Heart left ventricle (tissue), 13 donors: ENCODE measurements at regions not wholly inside any gene's neighbourhood (a gene's known extent, or its start where the extent isn't known, plus 50 kb on each side); places are given as distances from the start of the nearest gene placed in this dataset.

Source experiments
- POLR2A ChIP-seq, 2 donors: fragments of 450-650 bp; IDR thresholded peaks; one replicate each; pipeline ENCODE4 v1.6.1; 2017; ENCODE audit warnings: antibody characterized with exemption in 2 of 2, mild to moderate bottlenecking in 2 of 2, moderate library complexity in 2 of 2
- TF ChIP-seq, protein P1 (sequence below), 12 donors: fragments of 200-600 bp; sonication (generic) in 4 of 12; IDR thresholded peaks; one replicate each; pipeline versions ENCODE4 v1.5.0 to v1.8.0; 2018 to 2022; ENCODE audit warnings: antibody characterized with exemption in 12 of 12, mild to moderate bottlenecking in 5 of 12
- donor health status: ischemic (EF 13 %, LVEDD 7.1; RV severe dilation, severe dysfunction).
- donor health status: DM: no; HTN: yes; CAD: no.
- donor health status: DM: no; HTN: no; CAD: no.
- donor health status: ischemic (EF 25% LVEDD 6.9; RV normal size, moderate dysfunction).
- donor health status: ischemic (EF 25% LVEDD 5.7; RV mildly dilated, moderate dysfunction).
- donor health status: ischemic (EF 35%, LVEDD 5.7; RV mildly dilated, moderate dysfunction).
- donor health status: nonischemic (EF 11% LVEDD 7.7; RV severe dilation, severe dysfunction).
- donor health status: DM: yes; HTN: yes; CAD: no.
- donor health status: PGD.
- donor health status: ischemic (EF 29% LVEDD 5.4; RV normal size, mild dysfunction).
- donor health status: nonischemic (EF 23%, LVEDD 6.1; RV moderate dilation, normal function).

DNA sequence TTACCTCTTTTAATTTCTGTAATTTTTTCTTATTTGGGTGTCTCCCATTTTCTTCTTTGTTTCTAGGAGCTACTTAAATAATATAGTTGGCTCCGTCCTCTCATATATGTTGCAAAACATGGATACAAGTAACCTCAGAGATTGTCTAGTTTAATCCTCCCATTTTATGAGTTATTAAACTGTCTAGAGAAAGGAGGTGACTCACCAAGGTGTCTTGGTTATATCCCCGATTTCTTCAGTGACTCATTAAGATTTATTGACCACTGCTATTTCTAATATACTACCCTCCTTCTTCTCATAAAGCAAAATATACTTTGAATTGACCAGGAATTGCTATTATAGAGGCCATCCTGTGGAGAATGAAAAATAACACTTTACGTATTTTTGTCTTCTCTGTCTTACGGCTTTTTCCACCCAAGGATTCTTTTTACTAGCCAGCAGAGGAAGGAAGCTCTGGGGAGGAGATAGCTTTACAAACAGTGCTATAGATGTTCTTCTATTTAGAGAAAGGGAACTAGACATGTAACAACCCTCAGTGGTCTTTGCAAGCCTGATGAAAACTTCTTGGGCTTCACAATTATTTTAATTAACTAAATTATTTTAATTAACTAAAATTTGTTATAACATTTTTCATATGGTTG lies 300.4 kb upstream of the TNP1 start:
- TF ChIP-seq, protein P1, sequence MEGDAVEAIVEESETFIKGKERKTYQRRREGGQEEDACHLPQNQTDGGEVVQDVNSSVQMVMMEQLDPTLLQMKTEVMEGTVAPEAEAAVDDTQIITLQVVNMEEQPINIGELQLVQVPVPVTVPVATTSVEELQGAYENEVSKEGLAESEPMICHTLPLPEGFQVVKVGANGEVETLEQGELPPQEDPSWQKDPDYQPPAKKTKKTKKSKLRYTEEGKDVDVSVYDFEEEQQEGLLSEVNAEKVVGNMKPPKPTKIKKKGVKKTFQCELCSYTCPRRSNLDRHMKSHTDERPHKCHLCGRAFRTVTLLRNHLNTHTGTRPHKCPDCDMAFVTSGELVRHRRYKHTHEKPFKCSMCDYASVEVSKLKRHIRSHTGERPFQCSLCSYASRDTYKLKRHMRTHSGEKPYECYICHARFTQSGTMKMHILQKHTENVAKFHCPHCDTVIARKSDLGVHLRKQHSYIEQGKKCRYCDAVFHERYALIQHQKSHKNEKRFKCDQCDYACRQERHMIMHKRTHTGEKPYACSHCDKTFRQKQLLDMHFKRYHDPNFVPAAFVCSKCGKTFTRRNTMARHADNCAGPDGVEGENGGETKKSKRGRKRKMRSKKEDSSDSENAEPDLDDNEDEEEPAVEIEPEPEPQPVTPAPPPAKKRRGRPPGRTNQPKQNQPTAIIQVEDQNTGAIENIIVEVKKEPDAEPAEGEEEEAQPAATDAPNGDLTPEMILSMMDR (IDR thresholded peaks at IDR 0.05), result no peak
- TF ChIP-seq POLR2A (IDR thresholded peaks at IDR 0.05), result no peak
